Hepatocyte (in vitro differentiated cells): ENCODE measurements at regions not wholly inside any gene's neighbourhood (a gene's known extent, or its start where the extent isn't known, plus 50 kb on each side); places are given as distances from the start of the nearest gene placed in this dataset.

ENCODE experiments used
- DNase-seq: peaks from one replicate; pipeline ENCODE4 v3.0.0-alpha.2; 2016; ENCODE audit warnings: low spot score
- H2AFZ ChIP-seq: fragments of 200-600 bp; sonication (generic); 2 replicates; pipeline ENCODE4 v1.6.0; 2016; ENCODE audit warnings: antibody characterized with exemption, mild to moderate bottlenecking
- H3K27ac ChIP-seq: fragments of 200-600 bp; sonication (generic); 2 replicates; pipeline ENCODE4 v1.5.1; 2016; ENCODE audit warnings: mild to moderate bottlenecking
- H3K27me3 ChIP-seq: fragments of 200-600 bp; sonication (generic); 2 replicates; pipeline ENCODE4 v1.6.1; 2016
- H3K36me3 ChIP-seq: fragments of 200-600 bp; sonication (generic); replicated peaks from 2 replicates; pipeline ENCODE4 v1.5.1; 2016; ENCODE audit warnings: low read depth; ENCODE audit not compliant: insufficient read depth
- H3K4me1 ChIP-seq: fragments of 200-600 bp; sonication (generic); 2 replicates; pipeline ENCODE4 v1.5.1; 2016; ENCODE audit warnings: mild to moderate bottlenecking, moderate library complexity; ENCODE audit not compliant: insufficient read depth
- H3K4me2 ChIP-seq: fragments of 200-600 bp; sonication (generic); 2 replicates; pipeline ENCODE4 v1.6.0; 2016
- H3K4me3 ChIP-seq: fragments of 200-600 bp; sonication (generic); 2 replicates; pipeline ENCODE4 v1.5.1; 2016; ENCODE audit warnings: mild to moderate bottlenecking
- H3K79me2 ChIP-seq: fragments of 200-600 bp; sonication (generic); 2 replicates; pipeline ENCODE4 v1.6.0; 2017; ENCODE audit warnings: mild to moderate bottlenecking
- H3K9me2 ChIP-seq: fragments of 200-600 bp; sonication (generic); replicated peaks from 2 replicates; pipeline ENCODE4 v1.6.0; 2017; ENCODE audit warnings: mild to moderate bottlenecking; ENCODE audit not compliant: insufficient read depth
- H3K9me3 ChIP-seq: fragments of 200-600 bp; sonication (generic); 2 replicates; pipeline ENCODE4 v1.5.1; 2016; ENCODE audit warnings: low read depth, mild to moderate bottlenecking
- H4K20me1 ChIP-seq: fragments of 200-600 bp; sonication (generic); 2 replicates; pipeline ENCODE4 v1.6.0; 2016; ENCODE audit warnings: mild to moderate bottlenecking; ENCODE audit not compliant: insufficient read depth, poor library complexity, severe bottlenecking
- EZH2 ChIP-seq: fragments of 200-600 bp; sonication (generic); IDR thresholded peaks from 2 replicates; pipeline ENCODE4 v1.6.1; 2016; ENCODE audit warnings: antibody characterized with exemption, mild to moderate bottlenecking, borderline replicate concordance
- EZH2phosphoT487 ChIP-seq: fragments of 200-600 bp; sonication (generic); IDR thresholded peaks from one replicate; pipeline ENCODE4 v1.6.1; 2018; ENCODE audit warnings: antibody characterized with exemption, mild to moderate bottlenecking, low read depth, moderate library complexity; ENCODE audit not compliant: unreplicated experiment, severe bottlenecking
- WGBS: methylation state at CpG from one replicate; pipeline ENCODE4 v1.1.6; 2016; ENCODE audit warnings: low lambda C conversion rate; ENCODE audit errors: missing lambda C conversion rate; 5-methylcytosine and 5-hydroxymethylcytosine counted together
- TF ChIP-seq, protein P1 (sequence below): fragments of 200-600 bp; sonication (generic); IDR thresholded peaks from 2 replicates; pipeline ENCODE4 v1.5.1; 2016; ENCODE audit warnings: antibody characterized with exemption, mild to moderate bottlenecking; ENCODE audit not compliant: poor library complexity

DNA sequence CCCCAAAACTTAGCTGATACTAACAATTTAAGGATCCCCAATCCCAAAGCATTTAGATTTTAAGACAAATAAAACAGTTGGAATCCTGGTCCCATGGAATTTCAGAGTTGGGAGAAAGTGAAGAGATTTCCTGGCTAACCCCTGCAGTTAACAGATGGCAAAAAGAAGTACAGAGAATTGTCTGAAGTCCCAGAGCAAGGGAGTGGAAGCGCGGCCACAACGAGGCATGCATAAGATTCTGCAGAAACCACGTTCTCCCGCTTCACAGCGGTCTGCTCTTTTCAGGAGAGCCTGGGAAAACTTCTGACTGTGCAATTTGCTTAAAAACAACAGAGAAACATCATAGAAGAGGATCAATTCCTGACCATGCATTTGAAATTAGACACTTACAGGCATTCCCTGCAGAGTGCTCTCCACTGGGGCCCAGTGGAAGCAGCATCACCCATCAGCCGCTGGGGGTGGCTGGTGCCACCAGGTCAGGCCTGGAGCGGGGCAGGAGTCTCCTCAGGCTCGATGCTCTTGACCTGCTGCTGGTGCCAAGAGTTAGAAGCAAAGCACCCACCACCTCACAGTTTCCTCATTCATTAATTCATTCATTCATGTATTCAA is 226.7 kb upstream of the POU3F1 start:
- H3K4me3 ChIP-seq = no peak overlapping the region
- H3K4me1 ChIP-seq = no peaks in the 10 kb centered on the region
- H2AFZ ChIP-seq = no peak overlapping the region
- H3K79me2 ChIP-seq = no peaks in the 10 kb centered on the region
- DNase-seq = no peak
- no peaks in the 10 kb centered on the region for H3K36me3 ChIP-seq
- H3K9me3 ChIP-seq = no peaks in the 10 kb centered on the region
- no peaks in the 10 kb centered on the region for H4K20me1 ChIP-seq
- TF ChIP-seq, protein P1, sequence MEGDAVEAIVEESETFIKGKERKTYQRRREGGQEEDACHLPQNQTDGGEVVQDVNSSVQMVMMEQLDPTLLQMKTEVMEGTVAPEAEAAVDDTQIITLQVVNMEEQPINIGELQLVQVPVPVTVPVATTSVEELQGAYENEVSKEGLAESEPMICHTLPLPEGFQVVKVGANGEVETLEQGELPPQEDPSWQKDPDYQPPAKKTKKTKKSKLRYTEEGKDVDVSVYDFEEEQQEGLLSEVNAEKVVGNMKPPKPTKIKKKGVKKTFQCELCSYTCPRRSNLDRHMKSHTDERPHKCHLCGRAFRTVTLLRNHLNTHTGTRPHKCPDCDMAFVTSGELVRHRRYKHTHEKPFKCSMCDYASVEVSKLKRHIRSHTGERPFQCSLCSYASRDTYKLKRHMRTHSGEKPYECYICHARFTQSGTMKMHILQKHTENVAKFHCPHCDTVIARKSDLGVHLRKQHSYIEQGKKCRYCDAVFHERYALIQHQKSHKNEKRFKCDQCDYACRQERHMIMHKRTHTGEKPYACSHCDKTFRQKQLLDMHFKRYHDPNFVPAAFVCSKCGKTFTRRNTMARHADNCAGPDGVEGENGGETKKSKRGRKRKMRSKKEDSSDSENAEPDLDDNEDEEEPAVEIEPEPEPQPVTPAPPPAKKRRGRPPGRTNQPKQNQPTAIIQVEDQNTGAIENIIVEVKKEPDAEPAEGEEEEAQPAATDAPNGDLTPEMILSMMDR = no peak
- TF ChIP-seq EZH2 (no peak), EZH2phosphoT487 (no peak)
- peaks cover 15% of the 10 kb centered on the region for H3K27me3 ChIP-seq
- 70% methylated on average over 9 of the region's 9 CpGs for WGBS
- no peaks in the 10 kb centered on the region for H3K9me2 ChIP-seq
- no peak overlapping the region for H3K4me2 ChIP-seq
- H3K27ac ChIP-seq = no peak overlapping the region

DNA sequence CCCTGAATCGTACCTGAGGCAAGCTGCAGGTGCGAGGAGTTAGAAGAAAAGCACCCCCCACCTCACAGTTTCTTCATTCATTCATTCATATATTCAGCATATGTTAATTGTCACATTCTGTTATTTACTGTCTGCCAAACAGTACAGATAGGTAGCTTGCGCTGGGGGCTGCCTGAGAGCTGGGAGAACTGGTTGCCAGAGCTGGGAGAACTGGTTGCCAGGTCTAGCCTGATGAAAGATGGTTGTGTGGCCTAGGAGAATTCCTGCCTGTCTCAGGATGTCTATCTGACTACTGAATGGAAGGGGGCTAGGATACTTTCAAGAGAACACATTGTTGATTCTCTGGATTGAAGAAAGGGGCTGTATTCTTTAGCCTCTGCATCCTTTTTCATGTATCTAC is 225.9 kb upstream of the POU3F1 start:
- H3K4me3 ChIP-seq = no peak overlapping the region
- 85% methylated on average over 3 of the region's 3 CpGs for WGBS
- H4K20me1 ChIP-seq = no peaks in the 10 kb centered on the region
- H3K9me2 ChIP-seq = no peaks in the 10 kb centered on the region
- no peaks in the 10 kb centered on the region for H3K79me2 ChIP-seq
- H3K27ac ChIP-seq = no peak overlapping the region
- H2AFZ ChIP-seq = no peak overlapping the region
- no peaks in the 10 kb centered on the region for H3K9me3 ChIP-seq
- no peaks in the 10 kb centered on the region for H3K4me1 ChIP-seq
- peaks cover 15% of the 10 kb centered on the region for H3K27me3 ChIP-seq
- no peak overlapping the region for H3K4me2 ChIP-seq
- H3K36me3 ChIP-seq = no peaks in the 10 kb centered on the region
- no peak for DNase-seq
- TF ChIP-seq, protein P1 = no peak
- no peak for TF ChIP-seq EZH2
- no peak for TF ChIP-seq EZH2phosphoT487

DNA sequence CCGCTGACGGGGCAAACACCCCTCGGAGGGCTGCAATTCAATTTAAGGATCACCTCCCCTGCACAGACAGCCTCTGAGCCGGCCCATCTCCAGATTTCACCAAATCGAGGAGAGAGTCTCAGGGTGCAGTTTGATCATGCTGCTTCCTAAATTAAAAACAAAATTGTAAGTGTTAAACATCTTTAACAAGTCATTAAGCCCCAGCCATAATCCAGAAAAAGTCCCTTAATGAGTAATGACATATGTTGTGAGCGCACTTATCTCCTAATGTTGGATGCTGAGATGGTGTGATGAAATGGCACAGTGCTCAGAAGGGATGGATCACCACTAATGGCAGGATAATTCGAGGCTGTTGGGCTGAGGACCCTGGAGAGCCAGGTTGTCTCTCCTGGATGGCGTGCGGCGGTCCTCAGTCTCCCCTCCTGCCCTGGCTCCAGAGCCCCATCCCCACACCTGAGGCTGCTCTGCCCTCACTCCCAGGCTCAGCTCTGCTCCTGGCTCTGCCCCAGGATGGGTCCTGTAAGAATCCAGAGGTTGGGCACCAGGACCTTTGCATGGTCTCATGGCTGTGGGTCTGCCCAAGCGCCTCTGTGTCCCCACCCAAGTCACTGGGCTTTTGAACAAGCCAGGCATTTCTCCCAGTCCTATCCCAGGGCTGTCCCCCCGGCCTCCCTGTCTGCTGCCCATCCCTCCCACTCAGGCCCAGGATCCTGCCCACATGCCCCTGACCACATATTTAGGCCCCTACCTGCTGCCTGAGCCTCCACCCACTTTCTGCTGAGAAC is 224.4 kb upstream of the POU3F1 start:
- no peak overlapping the region for H3K27ac ChIP-seq
- peaks cover 15% of the 10 kb centered on the region for H3K27me3 ChIP-seq
- no peak overlapping the region for H2AFZ ChIP-seq
- no peaks in the 10 kb centered on the region for H3K4me1 ChIP-seq
- no peak overlapping the region for H3K4me3 ChIP-seq
- 60% methylated on average over 10 of the region's 12 CpGs for WGBS
- H3K36me3 ChIP-seq = no peaks in the 10 kb centered on the region
- H3K9me3 ChIP-seq = no peaks in the 10 kb centered on the region
- no peak overlapping the region for H3K4me2 ChIP-seq
- no peaks in the 10 kb centered on the region for H3K79me2 ChIP-seq
- TF ChIP-seq EZH2 (no peak), EZH2phosphoT487 (no peak)
- TF ChIP-seq, protein P1 = no peak
- no peak for DNase-seq
- no peaks in the 10 kb centered on the region for H4K20me1 ChIP-seq
- H3K9me2 ChIP-seq = no peaks in the 10 kb centered on the region
